GM04504 (cell line): ENCODE measurements at regions not wholly inside any gene's neighbourhood (a gene's known extent, or its start where the extent isn't known, plus 50 kb on each side); places are given as distances from the start of the nearest gene placed in this dataset.
"Not testable (repeated sequence)": the region's sequence is repeated elsewhere in the genome, so short reads cannot be mapped to it uniquely, and the experiment has no call there.

Experiments
- DNase-seq: peaks from one replicate; pipeline ENCODE4 v3.0.0-alpha.2; 2012; ENCODE audit warnings: low read depth

DNA sequence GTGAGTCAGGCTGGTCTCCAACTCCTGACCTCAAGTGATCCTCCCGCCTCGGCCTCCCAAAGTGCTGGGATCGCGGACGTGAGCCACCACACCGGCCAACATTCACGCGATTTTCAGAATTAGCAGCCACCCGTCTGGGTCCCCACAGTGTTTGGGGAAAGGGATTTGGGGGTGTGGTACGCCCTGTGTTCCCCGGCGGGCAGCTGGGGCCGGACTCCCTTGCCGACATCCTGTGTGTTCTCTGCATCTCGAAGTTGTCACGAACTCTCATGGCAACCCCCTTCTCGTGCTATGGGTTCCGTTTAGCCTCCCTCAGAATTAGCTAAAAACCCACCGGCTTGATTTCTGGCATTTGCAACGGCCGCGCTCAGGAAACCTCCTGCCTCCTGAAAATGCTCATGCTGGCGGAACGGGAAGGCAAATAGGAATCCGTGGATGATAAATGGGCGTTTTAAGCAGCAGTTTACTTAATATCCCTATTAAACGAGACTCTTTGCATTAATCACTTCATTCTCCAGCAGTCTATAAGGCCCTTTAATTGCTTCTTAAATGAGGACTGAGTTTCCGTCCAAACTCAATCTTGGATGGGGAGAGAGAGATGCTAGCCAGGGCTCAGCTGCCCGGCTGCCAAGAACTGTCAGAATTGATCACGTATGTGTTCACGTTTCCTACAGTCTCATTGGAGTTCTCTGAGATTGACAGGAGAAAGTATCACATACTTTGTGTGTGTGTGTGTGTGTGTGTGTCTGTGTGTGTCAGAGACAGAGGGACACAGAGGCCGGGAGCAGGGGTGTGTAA is 78.9 kb upstream of the PPP2R3B start:
- DNase-seq: no peak

- DNase-seq: not testable (repeated sequence)
Observed at GRCh38 chrX:466836-467235, 80.1 kb upstream of the PPP2R3B start.

DNA sequence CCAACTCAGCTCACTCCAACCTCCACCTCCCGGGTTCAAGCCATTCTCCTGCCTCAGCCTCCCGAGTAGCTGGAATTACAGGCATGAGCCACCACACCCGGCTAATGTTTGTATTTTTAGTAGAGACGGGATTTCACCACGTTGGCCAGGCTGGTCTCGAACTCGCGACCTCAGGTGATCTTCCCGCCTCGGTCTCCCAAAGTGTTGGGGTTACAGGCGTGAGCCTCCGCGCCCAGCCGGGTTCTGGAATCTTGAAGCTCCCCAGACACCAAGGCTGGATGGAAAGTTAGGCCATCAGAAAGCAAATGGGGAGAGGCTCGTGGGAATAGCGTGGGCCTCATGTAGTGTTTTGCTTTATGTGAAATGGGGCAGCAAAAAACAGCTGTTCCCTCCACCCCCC is 81.0 kb upstream of the PPP2R3B start:
- not testable (repeated sequence) for DNase-seq

- no peak for DNase-seq
Observed at GRCh38 chrX:468979-469378, 82.3 kb upstream of the PPP2R3B start.

- DNase-seq: no peak
Observed at GRCh38 chrX:470686-471085, 84.0 kb upstream of the PPP2R3B start.

- DNase-seq: no peak
Observed at GRCh38 chrX:471281-471680, 84.6 kb upstream of the PPP2R3B start.

DNA sequence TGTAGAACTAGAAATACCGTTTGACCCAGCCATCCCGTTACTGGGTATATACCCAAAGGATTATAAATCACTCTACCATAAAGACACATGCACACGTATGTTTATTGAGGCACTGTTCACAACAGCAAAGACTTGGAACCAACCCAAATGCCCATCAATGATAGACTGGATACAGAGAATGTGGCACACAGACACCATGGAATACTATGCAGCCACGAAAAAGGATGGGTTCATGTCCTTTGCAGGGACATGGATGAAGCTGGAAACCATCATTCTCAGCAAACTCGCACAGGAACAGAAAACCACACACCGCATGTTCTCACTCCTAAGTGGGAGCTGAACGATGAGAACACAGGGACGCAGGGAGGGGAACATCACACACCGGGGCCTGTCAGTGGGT is 85.6 kb upstream of the PPP2R3B start:
- DNase-seq: not testable (repeated sequence)

- DNase-seq: peak; percentile 13
Observed at GRCh38 chrX:475926-476723, 89.4 kb upstream of the PPP2R3B start.

GRCh38 chrX:476724-477075 is 90.0 kb upstream of the PPP2R3B start:
- no peak for DNase-seq

- DNase-seq: no peak
Observed at GRCh38 chrX:477441-478012, 90.8 kb upstream of the PPP2R3B start.

DNA sequence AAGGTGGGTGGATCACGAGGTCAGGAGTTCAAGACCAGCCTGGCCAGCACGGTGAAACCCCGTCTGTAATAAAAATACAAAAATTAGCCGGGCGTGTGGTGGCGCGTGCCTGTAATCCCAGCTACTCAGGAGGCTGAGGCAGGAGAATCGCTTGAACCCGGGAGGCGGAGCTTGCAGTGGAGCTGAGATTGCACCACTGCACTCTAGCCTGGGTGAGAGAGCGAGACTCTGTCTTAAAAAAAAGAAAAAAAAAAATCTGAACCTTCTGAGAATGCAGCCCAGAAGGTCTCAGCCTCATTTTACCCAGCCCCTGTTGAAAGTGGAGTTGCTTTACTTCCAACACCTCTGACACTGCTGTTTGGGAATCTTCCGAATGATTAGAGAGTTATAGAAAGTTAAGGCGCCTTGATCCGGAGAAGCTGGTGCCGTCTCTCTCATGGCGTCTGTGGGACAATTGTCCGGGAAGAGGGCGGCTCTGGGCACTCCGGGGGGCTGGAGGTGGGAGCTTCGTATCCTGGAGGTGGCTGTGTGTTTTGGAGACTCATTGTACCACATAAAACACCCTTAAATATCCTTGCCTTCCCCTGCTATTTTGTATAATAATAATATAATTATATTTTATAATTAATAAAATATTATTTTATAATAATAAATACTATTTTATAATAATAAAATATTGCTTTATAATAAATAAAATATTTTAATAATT is 92.7 kb upstream of the PPP2R3B start:
- DNase-seq: no peak

GRCh38 chrX:480861-481417 is 94.2 kb upstream of the PPP2R3B start:
- DNase-seq: no peak

DNA sequence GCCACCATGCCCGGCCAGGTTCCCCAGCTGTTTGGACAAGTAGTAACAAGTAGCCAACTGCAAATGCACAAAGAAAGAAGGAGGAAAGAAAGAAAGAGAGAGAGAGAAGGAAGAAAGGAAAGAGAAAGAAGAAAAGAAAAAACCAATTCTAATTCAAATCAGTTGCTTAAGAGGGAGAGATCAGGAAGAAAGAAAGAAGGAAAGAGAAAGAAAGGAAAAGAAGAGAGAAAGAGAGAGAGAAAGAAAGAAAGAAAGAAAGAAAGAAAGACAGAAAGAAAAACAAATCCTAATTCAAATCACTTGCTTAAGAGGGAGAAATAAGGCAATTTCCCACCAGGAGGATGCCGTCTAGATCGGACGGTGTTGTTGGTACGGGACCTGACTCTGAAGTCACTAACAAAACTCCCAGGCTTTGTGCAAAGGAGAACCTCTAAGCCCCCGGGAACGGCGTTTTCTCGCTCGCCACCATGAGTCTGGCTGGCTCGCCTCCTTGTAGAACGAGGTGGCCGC is 95.5 kb upstream of the PPP2R3B start:
- no peak for DNase-seq

GRCh38 chrX:482702-483203 is 96.0 kb upstream of the PPP2R3B start:
- no peak for DNase-seq

DNA sequence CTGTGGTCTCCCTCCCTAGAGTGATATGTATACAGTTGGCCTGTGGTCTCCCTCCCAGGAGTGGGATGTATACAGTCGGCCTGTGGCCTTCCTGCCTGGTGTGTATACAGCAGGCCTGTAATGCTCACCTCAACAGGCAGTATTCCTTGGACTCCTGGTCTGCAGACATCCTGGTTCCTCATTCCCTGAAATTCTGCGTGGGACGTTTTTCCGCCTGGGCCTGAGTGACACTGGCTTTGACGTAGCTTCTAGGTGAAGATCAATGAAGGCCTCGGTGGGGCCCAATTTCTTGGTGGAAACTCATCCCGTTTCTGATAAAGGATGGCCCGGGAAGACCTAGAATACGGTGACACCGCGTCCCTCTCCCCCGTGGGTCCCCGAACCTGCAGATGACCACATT is 98.7 kb upstream of the PPP2R3B start:
- DNase-seq: no peak

- no peak for DNase-seq
Observed at GRCh38 chrX:486325-486724, 99.6 kb upstream of the PPP2R3B start.

DNA sequence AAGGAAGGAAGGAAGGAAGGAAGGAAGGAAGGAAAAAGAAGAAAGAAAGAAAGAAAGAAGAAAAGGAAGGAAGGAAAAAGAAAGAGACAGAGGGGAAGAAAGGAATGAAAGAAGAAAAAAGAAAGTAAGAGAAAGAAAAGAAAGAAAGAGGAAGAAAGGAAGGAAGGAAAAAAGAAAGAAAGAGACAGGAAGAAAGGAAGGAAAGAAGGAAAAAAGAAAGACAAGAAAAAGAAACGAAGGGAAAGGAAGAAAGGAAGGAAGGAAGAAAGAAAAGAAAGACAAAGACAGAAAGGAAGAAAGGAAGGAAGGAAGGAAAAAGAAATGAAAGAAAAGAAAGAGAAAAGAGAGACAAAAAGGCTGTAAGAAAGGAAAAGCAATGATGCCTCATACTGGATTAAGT is 101.1 kb upstream of the PPP2R3B start:
- DNase-seq: no peak

- DNase-seq: no peak
Observed at GRCh38 chrX:489820-490219, 103.1 kb upstream of the PPP2R3B start.

DNA sequence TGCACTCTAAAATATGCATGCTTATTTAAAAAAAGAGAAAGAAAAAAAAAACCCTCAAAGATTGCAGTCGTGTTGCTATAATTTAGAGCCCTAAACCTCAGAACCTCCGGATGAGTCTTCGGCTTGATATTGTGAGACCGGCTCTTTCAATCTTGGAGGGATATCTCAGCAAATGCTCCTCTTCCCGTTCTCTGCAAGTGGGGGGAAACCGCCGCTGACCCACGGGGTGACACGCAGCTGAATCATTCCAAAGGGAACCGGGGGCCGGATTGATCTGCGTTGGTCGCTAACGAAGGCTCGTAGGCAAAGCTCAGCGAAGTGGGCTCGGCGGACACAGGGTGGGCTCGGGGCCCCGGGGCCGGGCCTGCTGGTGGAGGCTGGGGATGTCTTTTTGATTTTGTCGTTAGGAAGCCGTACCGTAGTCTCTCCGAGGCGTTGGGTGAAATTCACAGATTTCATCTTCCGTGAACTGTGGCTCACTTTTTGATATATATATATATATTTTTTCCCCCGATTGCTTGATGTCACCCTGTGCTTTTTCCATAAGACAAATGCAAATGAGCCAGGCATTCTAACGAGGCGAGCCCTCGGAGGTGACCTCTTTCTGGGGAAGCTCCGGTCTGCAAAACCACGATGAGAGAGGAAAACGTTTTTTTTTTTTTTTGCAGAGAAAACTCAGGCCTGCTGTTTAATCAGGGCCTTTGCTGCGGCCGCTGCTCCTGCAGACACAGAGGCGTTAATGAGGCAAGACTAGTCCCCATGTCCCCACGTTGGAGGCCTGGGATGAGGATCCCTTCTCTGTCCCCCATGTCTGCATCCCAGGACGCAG is 110.7 kb upstream of the PPP2R3B start:
- DNase-seq: no peak

GRCh38 chrX:498901-499300 is 112.2 kb upstream of the PPP2R3B start:
- not testable (repeated sequence) for DNase-seq

GRCh38 chrX:499870-500364 is 113.2 kb upstream of the PPP2R3B start:
- no peak for DNase-seq
